Fibroblast of peridontal ligament (primary cell): ENCODE measurements at regions not wholly inside any gene's neighbourhood (a gene's known extent, or its start where the extent isn't known, plus 50 kb on each side); places are given as distances from the start of the nearest gene placed in this dataset.

ENCODE experiments used
- DNase-seq: peaks from one replicate; pipeline ENCODE4 v3.0.0-alpha.2; 2010; ENCODE audit errors: extremely low read depth

DNA sequence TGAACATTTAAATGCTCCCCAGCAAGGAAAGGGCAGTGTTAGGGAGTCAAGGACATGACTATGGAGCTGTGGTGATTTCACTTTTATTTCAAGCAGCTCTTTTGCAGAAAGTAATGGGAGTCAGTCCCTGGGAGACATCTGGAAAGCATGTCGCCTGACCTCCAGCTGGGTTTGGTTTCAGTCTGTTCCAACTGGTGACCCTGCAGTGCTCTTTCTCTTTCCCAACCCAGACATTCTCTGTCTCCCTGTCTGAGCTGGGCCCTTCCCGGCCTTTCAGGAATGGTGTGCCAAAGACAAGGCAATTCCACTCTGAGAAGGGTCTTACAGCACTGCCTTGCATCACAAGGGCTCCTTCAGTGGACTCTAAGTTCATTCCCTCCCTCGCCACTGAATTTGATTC is 323.2 kb downstream of the OSR1 start:
- DNase-seq: peak; percentile 88

DNA sequence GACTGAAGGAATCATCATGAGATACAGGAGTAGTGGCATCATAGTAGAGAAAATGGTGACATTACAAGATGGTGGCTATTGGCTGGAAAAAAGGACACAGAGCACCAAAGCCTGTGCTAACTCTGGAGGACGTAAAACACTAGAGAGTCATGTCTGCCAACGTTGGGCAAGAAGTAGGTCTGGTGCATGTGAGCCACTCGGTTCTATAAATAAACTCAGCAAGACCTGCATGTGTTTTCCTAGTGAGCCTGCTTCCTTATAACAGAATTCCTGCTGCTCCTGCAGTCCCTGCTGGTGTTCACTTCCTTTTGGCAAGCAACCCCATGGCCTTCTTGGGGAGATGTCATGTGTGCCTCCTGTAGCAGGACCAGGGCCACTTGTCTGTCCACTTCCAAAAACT is 325.2 kb downstream of the OSR1 start:
- DNase-seq: no peak

DNA sequence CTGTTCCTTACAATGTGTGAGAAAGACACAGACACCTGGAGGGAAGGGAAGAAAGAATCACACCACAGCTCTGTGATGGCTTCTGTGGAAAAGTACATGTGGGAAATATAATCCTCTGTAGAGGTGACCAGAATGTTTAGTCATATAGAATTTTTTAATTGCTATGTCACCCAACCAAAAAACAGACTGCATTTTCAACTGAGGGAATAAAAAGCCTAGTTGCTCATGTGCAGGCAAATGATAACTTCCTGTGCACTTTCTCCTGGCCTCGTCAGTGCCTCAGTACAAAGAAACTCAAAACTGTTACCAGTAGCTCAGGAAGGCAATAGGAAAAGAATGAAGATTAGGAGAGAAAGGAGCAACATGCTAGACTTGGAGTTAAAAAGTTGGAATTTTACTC is 326.8 kb downstream of the OSR1 start:
- no peak for DNase-seq

DNA sequence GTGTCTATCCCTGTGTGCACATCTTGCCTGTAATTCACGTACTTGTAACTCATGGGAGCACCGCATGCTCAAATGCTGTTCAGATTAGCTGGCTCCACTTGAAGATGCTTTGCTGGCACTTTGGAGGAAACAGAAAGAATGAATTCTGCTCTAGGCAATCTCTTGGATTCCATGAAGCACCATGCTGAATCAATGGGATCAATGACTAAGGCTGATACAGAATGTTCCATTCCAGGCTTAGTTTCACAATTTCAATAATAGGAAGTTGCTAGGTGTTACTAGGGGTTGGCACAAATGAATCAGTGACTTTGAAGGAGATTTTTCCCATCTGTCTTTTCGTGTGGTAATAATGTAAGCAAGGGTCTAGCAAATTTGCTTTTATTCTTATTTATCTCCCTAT is 328.8 kb downstream of the OSR1 start:
- no peak for DNase-seq

DNA sequence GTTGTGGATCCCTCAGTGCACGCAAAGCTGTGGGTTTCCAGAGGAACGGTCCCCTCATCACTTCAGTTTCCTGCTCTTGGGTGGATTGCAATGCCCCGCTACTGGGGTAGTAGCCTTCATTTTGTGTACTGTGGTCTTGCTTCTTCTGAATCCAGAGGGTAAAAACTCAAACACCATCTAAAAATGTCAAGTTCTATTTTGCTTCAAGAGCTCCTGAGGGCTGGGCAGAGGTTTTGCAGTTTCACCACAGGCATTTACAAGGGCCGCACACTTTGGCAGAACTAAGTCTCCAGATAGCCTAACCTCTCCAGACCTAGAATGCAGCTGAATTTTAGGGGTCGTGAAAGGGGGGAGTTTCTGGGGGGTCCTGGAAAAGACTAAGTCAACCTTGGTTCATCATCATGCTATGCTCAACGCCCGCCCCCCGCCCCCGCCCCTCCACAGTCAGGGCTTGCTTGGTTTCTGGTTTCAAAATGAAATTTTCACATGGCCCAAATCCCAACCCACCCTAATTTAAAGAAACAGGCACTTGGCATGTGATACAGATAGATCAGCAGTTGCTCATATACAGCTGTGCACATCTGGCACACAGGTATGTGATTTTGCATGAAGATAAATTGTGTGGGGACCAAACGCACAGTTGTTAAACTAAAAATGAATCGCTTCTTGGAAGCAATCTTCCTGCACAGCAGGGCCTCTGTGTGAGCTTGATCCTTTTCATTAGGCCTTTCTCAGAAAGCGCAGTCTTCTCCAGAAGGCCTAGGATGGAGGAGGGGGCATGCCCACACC is 329.6 kb downstream of the OSR1 start:
- DNase-seq: peak; percentile 41

DNA sequence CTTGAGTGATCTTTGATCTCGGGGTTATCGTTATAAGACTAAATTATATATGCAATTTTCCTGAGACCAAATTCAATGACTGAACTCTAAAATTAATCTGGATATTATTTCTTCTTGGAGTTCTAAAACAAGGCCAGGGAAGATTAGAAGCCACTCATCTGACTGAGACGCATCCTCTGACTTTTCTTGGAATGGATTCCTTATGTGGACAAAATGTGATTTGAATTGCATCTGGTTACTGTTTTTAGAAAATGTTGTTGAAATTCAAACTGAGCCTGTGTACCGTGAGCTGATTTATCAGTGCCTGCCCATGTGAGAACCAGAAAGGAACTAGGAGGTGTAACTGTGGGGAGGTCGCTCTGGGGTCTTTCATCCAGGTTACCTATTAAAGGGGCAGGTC is 330.8 kb downstream of the OSR1 start:
- DNase-seq: no peak

DNA sequence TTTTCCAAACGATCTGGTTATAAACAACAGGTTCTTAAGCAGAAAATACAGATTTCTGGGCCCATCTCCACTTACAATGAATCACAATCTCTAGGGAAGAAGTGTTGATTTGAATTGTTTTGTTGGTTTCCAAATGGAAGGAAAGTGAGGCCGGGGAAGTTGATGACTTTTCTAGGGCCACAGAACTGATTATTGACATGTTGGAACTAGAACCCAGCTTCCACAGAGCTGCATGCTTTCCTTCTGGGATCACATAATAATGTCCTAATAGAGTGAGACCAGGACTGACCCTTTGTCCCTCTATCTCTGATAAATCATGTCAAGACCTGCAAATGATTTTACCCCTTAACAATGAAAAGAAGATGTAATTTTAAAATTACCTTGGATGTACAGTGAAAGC is 332.2 kb downstream of the OSR1 start:
- DNase-seq: peak; percentile 34

DNA sequence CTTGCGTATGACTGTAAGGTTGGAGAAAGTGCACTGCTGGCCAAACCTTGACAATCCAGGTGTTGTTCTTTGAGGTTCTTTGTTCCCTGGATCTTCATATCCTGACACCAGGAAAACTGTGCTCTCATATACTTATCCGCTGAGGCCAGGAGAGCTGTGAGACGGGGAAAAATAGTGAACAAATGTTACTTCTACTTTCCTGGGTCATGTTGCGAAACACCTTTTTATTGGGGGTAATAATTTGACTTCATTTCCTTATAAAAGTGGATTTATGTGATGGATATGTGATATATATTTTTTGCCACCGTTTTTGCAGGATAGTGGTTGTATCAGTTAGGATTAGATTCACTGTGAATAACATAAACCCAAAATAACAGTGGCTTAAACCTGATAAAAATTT is 336.1 kb downstream of the OSR1 start:
- no peak for DNase-seq

DNA sequence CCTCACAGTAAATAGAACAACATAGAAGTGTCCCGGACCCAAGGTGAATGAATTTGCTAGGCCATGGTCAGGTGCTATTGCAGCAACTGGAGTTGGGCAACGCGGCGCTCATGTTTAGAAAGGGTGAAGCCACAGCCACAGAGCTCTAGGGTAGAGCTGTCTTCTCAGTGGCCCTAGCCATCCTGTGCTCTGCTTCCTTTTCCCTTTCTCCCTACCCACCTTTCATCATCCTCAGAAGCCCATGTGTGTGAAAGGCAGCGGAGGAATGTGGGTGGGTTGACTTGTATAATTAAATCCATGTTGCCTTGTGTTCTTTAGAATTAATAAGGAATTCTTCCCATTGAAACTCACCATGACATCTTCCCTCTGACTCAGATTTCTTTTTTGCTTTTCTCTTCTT is 336.7 kb downstream of the OSR1 start:
- DNase-seq: peak; percentile 92

DNA sequence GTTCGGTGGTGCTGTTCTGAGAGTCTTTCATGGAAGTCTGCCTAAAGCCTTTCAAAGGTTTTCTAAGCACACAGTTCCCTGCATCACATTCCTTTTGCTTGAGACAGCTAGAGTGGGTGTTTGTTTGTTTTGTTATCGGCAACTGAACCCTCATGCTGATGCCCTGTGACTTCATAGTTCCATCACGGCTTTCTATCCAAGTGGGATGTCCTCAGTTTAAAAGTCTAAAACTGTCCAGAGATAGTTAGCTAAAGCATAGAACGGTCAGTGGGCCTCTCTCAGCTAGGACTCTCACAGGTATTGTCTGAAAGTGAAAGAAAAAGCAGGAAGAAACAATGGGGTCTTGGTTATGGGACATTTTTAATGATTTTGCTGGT is 337.3 kb downstream of the OSR1 start:
- DNase-seq: peak; percentile 94

DNA sequence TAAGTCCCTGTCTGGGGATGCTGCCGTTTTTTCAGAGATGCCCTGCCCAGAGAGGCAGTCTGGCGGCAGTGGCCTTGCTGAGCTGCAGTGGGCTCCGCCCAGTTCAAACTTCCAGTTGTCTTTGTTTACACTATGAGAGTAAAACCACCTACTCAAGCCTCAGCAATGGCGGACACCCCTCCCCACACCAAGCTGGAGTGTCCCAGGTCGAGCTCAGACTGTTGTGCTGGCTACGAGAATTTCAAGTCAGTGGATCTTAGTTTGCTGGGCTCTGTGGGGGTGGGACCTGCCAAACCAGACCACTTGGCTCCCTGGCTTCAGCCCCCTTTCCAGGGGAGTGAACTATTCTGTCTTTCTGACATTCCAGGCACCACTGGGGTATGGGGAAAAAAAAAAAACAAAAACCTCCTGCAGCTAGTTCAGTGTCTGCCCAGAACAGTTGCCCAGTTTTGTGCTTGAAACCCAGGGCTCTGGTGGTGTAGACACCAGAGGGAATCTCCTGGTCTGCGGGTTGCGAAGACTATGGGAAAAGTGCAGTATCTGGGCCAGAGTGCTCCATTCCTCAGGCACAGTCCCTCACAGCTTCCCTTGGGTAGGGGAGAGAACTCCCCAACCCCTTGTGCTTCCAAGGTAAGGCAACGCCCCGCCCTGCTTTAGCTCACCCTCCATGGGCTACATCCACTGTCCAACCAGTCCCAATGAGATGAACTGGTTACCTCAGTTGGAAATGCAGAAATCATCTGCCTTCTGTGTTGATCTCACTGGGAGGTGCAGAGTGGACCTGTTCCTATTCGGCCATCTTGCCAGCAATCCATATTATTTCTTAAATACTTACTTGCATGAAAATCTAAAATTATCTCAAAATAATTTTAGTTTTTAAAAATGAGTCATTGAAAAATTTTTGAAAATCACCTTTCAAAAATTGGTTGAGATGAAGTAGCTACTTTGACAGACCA is 338.0 kb downstream of the OSR1 start:
- DNase-seq: no peak

DNA sequence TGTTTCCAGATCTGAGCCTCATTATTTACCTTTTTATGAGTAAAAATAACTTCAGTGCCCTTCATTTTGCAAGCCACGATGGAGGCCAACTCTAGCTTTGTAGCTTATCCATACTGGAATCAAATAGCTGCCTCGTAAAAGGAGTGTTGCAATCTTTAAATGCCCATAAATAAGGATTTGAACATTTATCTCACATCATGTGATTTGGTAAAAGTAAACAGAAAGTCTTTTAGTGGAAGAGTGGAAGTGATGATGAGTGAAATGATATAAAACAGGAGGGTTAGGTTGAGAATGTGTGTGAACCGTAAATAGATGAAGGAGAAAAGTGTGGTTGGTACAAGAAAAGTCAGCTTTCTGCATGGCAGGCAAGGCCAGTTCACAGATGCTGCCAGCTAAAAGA is 348.9 kb downstream of the OSR1 start:
- DNase-seq: no peak

DNA sequence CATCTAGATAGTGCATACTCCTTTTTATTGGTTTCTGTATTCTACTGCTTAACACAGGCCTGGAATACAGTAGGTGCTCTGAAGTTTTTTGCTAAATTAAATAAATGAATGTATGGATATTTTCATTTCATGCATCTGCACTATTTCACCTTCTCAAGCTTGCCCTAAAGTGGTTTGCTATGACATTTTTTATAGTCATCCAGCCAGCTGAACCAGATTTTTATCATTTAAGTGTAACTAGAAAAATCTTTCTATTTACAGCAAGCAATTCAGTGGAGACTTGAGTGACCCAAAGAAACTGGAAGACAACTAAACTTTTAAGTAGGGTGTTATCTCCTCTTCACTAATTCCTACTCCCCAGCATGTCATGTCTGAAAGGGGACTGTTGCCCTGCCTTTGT is 354.9 kb downstream of the OSR1 start:
- no peak for DNase-seq

DNA sequence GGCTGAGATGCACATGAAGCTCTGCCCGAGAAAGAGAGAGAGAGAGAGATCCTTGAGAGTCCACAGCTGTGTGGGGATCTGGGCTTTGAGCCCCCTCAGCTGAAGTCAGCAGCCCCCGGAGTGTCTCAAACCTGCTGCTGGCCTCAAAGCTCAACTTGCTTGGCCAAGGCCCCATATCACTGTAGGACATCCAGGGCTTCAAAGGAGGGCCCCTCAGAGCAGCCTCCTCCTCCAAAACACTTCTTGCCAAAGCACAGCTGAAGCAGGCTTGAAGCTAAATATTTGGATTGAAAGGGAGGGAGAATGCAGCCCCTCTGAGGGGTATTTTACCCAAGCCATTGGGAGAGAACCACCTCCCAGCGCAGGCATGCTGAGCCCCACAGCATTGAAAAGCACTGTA is 357.6 kb downstream of the OSR1 start:
- no peak for DNase-seq

DNA sequence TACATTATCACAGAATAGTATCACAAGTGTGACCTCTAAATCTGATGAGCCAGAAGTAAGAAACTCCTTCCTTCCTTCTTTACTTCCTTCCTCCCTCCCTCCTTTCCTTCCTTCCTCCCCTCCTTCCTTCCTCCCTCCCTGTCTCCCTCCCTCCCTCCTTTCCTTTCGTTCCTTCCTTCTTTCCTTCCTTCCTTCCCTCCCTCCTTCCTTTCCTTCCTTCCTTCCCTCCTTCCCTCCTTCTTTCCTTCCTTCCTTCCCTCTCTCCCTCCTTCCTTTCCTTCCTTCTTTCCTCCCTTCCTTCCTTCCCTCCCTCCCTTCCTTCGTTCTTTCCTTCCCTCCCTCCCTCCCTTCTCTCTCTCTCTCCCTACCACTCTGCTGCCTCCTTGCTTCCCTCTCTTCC is 359.2 kb downstream of the OSR1 start:
- no peak for DNase-seq

DNA sequence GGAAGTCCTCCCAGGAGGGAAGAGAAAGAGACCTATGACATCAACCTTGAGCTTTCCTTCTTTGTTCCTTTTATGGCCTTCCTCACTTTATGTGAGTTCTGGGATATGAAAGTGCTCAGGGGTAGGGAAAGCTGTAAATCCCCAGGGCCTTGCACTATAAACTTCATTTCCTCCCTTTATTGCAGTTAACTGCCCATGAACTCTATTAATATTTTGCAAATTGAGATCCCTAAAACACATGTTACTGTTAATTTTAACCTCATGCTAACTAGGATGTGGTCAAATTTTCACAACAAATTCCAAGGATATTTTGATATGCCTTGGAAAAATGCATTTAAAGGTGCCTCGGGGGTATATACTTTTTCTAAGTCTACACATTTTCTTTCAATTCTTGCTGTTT is 359.9 kb downstream of the OSR1 start:
- DNase-seq: no peak

DNA sequence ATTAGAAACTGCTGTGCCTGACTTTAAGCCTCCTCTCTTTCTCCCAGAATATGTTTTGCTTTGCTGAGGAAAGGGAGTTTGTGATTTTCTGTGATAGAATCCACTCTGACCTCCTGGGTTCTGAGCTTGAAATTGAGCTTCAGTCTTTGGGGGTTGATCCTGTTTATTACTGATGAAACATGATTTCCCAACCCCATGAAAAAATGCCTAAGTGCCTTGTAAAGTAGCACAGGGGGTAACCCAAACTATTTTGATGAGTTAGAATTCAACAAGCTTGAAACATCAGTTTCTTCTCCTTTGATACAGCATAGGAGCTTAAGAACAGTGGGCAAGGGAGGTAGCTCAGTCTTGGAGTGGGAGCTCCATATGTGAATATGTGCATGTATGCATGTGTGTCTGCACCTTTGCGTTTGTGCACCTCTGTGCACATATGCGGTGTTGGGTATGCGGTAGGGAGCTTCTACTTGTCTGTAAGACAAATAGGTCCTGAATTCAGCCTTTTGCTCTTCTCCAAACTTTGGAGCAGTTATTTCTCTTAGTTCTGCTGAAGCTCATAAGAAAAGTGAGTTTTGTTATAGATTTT is 364.6 kb downstream of the OSR1 start:
- DNase-seq: peak; percentile 77

DNA sequence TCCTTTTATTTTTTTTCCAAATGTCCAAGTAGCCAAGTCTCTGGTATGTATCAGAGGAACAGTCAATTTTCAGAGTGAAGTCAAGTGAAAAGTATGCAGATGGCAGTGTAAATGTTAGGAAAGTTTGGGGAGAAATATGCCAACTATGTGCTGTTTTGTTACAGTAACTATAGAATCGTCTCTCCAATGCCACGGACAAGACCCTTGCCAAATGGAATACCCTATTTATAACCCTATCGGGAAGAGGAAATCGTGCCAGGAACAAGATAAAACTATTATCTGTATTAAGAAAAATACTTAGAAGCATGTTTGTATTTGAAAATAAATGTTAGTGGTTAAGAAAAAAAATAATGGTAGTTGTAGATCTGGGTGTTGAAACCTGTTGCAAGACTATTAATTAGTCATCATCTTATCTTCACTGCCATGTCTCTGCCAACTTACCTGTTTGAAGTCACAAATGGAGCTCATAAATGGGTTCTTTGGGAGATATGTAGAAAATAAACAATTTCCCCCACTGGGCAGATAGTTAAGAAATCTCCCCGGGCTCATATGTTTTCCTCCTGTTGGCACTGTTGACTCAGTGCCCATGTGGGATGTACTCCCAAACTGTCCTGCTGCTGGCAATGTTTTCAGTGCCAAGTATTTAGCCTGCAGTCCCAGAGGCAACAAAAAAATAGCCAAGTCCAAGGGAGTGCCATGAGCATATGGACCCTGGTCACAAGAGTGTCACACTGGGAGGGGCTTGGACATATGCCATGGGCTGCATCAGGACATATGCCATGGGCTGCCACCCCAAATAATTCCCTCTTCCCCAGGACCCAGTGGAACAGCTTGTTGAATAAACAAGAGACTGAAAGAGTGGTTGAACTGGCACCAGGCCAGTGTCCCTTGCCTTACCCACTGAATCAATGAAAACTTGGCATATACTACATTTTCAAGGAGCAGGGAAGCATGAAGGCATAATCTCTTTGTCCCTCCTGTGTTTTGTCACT is 366.9 kb downstream of the OSR1 start:
- peak; percentile 95 for DNase-seq

DNA sequence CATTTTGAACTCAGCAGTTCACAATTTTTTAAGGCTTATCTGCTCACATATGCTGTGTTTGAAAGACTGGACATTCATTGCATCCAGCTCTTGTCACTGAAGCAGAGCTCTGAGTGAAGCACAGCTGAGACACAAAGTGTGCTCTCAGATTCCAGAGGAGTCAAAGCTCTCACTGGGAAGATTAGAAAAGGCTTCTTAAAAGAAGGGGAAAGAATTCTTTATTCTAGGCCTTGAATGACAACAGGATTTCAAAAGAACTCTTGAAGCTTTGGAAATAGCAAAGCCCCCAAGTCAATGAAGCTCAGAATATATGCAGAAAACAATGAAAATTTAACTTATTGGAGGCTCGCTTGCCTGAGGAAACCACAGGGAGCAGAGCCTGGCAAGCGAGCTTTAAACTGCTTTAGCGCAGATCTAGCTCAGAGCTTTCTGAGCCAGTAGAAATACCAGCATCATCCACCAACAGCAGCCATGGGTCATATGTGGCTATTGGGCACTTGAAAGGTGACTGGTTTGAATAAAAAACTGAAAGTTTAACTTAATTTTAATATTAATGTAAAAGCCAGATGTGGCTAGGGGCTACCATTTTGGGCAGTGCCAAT is 369.7 kb downstream of the OSR1 start:
- DNase-seq: peak; percentile 38

DNA sequence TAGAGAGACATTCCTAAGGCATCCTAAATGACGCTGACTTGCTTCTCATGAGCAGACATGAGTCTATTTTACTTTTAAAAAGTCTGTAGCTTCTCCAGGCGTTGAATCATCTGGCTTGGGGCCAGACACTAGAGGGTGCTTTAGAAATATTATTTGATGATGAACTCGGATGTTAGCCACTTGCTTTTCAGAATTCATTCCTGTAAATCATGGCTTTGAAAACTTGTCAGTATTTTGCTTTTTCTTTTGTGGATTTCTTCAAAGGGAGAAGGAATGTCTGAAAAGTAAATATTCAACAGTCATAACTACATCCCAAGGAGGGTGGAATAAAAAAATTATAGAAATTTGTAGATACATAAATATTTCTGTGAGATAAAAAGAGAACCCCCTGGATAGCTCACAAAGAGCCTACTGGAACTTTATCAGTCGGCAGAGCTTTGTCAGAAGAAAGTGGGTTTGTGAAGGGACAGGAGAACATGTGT is 370.8 kb downstream of the OSR1 start:
- DNase-seq: peak; percentile 97

DNA sequence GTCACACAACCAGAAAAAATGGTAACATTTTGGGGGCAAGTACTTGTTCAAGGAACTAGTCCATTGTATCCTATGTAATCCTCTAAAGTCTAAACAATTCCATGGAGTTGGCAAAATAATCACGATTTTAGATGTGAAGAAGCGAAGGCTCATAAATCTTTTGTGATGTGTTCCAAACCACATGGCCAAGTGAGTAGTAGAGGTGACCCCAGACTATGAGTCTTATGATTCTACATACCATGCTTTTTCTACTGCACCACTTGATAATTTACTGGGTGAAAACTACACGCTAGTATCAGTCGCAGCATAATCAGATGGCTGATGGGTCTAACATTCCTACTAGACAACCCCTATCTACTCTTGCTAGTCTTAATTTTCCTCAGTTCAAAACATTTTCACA is 371.4 kb downstream of the OSR1 start:
- no peak for DNase-seq
